HL-60 (cell line): ENCODE measurements at regions not wholly inside any gene's neighbourhood (a gene's known extent, or its start where the extent isn't known, plus 50 kb on each side); places are given as distances from the start of the nearest gene placed in this dataset.
"Not testable (repeated sequence)": the region's sequence is repeated elsewhere in the genome, so short reads cannot be mapped to it uniquely, and the experiment has no call there.

Source experiments
- DNase-seq, 2 experiments: peaks; one replicate each; pipeline ENCODE4 v3.0.0-alpha.2; 2010 to 2020; ENCODE audit warnings: low read depth in 1 of 2, low spot score in 1 of 2
- H3K27ac ChIP-seq: fragments of 250-450 bp; sonication (Bioruptor Pico); replicated peaks from 2 replicates; pipeline ENCODE4 v1.5.1; 2020; ENCODE audit warnings: mild to moderate bottlenecking, moderate library complexity
- H3K27me3 ChIP-seq: fragments of 250-450 bp; sonication (Bioruptor Pico); 2 replicates; pipeline ENCODE4 v1.5.1; 2021; ENCODE audit warnings: mild to moderate bottlenecking, moderate library complexity; ENCODE audit not compliant: insufficient read depth, poor library complexity, severe bottlenecking
- H3K4me3 ChIP-seq: replicated peaks from 2 replicates; pipeline ENCODE4 v1.5.1; 2011; ENCODE audit warnings: mild to moderate bottlenecking, control low read depth, low read length; ENCODE audit not compliant: insufficient read depth
- GABPA ChIP-seq: IDR thresholded peaks from 2 replicates; pipeline ENCODE4 v1.6.1; 2012; ENCODE audit warnings: low read depth
- POLR2AphosphoS5 ChIP-seq: IDR thresholded peaks from 2 replicates; pipeline ENCODE4 v1.6.1; 2012; ENCODE audit warnings: low read depth
- REST ChIP-seq: IDR thresholded peaks from 2 replicates; pipeline ENCODE4 v1.6.1; 2012; ENCODE audit warnings: low read depth; ENCODE audit not compliant: insufficient replicate concordance
- SPI1 ChIP-seq: IDR thresholded peaks from 2 replicates; pipeline ENCODE4 v1.6.1; 2012; ENCODE audit warnings: low read depth, mild to moderate bottlenecking, borderline replicate concordance
- TF ChIP-seq, protein P1 (sequence below): IDR thresholded peaks from one replicate; pipeline ENCODE4 v1.5.1; 2011; ENCODE audit warnings: low read length, control low read depth, inconsistent platforms; ENCODE audit not compliant: insufficient read depth

DNA sequence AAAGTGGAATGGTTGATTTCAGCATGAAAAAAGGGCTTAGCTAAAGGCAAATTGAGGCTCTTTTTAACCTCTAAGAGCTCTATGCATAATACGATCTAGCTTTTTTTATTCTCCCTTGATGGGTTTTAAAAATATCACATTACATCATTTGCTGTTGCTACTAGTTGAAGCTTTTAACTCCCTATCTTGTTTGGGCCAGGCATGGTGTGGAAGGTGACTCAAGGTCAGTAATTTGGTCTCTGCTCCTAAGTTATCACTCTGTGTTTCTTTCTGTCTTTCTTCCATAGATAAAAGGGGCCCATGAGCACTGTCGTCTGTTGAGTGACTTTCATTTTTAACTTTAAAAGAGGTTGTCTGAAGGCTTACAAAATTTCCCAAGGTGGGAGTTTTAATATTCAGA lies 58.1 kb upstream of the GOT2 start:
- Histone ChIP-seq H3K4me3 (no peak overlapping the region), H3K27ac (no peak overlapping the region), H3K27me3 (no peaks in the 10 kb centered on the region)
- no peak for DNase-seq
- TF ChIP-seq REST (no peak), GABPA (no peak), POLR2AphosphoS5 (no peak), SPI1 (no peak)
- TF ChIP-seq, protein P1, sequence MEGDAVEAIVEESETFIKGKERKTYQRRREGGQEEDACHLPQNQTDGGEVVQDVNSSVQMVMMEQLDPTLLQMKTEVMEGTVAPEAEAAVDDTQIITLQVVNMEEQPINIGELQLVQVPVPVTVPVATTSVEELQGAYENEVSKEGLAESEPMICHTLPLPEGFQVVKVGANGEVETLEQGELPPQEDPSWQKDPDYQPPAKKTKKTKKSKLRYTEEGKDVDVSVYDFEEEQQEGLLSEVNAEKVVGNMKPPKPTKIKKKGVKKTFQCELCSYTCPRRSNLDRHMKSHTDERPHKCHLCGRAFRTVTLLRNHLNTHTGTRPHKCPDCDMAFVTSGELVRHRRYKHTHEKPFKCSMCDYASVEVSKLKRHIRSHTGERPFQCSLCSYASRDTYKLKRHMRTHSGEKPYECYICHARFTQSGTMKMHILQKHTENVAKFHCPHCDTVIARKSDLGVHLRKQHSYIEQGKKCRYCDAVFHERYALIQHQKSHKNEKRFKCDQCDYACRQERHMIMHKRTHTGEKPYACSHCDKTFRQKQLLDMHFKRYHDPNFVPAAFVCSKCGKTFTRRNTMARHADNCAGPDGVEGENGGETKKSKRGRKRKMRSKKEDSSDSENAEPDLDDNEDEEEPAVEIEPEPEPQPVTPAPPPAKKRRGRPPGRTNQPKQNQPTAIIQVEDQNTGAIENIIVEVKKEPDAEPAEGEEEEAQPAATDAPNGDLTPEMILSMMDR: no peak

DNA sequence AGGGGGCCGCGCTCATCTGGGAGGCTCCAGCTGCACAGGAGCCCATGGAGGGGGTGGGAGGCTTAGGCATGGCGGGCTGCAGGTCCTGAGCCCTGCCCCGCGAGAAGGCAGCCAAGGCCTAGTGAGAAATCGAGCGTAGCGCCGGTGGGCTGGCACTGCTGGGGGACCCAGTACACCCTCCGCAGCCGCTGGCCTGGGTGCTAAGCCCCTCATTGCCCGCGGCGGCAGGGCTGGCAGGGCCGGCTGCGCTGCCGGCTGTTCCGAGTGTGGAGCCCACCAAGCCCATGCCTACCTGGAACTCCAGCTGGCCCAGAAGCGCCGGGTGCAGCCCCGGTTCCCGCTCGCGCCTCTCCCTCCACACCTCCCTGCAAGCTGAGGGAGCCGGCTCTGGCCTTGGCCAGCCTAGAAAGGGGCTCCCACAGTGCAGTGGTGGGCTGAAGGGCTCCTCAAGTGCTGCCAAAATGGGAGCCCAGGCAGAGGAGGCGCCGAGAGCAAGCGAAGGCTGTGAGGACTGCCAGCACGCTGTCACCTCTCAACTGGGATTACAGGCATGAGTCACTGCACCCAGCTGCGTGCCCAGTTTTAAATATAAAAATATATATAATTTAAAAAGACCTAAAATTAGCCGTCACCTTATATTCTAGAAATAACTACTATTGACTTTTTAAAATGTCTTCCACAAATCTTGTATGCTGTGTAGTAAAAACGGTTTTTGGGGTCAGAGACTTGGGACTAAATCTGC lies 56.9 kb upstream of the GOT2 start:
- not testable (repeated sequence) for H3K4me3 ChIP-seq, H3K27ac ChIP-seq, H3K27me3 ChIP-seq, DNase-seq

DNA sequence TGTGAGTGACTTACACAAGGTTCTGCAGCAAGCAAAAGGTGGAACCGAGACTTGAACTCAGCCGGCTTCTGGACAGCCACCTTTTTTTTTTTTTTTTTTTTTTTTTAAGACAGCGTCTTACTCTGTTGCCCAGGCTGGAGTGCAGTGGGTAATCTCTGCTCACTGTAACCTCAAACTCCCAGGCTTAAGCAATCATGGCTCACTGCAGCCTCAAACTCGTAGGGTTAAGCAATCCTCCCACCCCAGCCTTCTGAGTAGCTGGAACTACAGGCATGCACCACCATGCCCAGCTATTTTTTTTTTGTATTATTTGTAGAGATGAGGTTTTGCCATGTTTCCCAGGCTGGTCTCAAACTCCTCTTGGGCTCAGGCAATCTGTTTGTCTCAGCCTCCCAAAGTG lies 55.2 kb upstream of the GOT2 start:
- no peak overlapping the region for H3K4me3 ChIP-seq
- no peaks in the 10 kb centered on the region for H3K27me3 ChIP-seq
- TF ChIP-seq SPI1 (no peak), GABPA (no peak), POLR2AphosphoS5 (no peak), REST (no peak)
- TF ChIP-seq, protein P1: no peak
- H3K27ac ChIP-seq: no peak overlapping the region
- peak; percentile 17 to 68 for DNase-seq
